Prostate gland (tissue), 2 donors: ENCODE measurements at regions not wholly inside any gene's neighbourhood (a gene's known extent, or its start where the extent isn't known, plus 50 kb on each side); places are given as distances from the start of the nearest gene placed in this dataset.
"Not testable (repeated sequence)": the region's sequence is repeated elsewhere in the genome, so short reads cannot be mapped to it uniquely, and the experiment has no call there.

Experiments used
- DNase-seq: peaks from one replicate; pipeline ENCODE4 v3.0.0-alpha.2; 2019; ENCODE audit warnings: low spot score
- H3K27ac ChIP-seq, 2 donors: fragments of 200-600 bp; sonication (generic); 2 replicates each; pipeline ENCODE4 v1.5.1; 2017 to 2019
- H3K27me3 ChIP-seq: fragments of 200-600 bp; sonication (generic); replicated peaks from 2 replicates; pipeline ENCODE4 v1.5.1; 2019; ENCODE audit not compliant: insufficient read depth
- H3K36me3 ChIP-seq, 2 donors: fragments of 200-600 bp; sonication (generic); 1 replicate in 1 of 2; 2 replicates in 1 of 2; pipeline versions ENCODE4 v1.5.1 to v1.8.1; 2017 to 2019
- H3K4me1 ChIP-seq: fragments of 200-600 bp; sonication (generic); replicated peaks from 2 replicates; pipeline ENCODE4 v1.5.1; 2019
- H3K4me3 ChIP-seq, 2 donors: fragments of 200-600 bp; sonication (generic); 2 replicates each; pipeline ENCODE4 v1.5.1; 2017 to 2019
- H3K9me3 ChIP-seq: fragments of 200-600 bp; sonication (generic); 2 replicates; pipeline ENCODE4 v1.5.1; 2017
- CTCF ChIP-seq, 4 experiments: fragments of 200-600 bp in 2 of 4; fragments of 450-650 bp in 2 of 4; sonication (generic) in 2 of 4; IDR thresholded peaks; 1 replicate in 3 of 4; 2 replicates in 1 of 4; pipeline ENCODE4 v1.5.1; 2016 to 2019; ENCODE audit warnings: antibody characterized with exemption in 4 of 4, mild to moderate bottlenecking in 2 of 4, moderate library complexity in 2 of 4
- POLR2A ChIP-seq: fragments of 450-650 bp; IDR thresholded peaks from one replicate; pipeline ENCODE4 v1.6.1; 2016; ENCODE audit warnings: antibody characterized with exemption, mild to moderate bottlenecking
- POLR2AphosphoS5 ChIP-seq: sonication (generic); formaldehyde crosslinking; IDR thresholded peaks from one replicate; pipeline ENCODE4 v1.6.1; 2017; ENCODE audit warnings: antibody characterized with exemption
- WGBS: methylation state at CpG from one replicate; pipeline ENCODE4 v1.1.5; 2018; 5-methylcytosine and 5-hydroxymethylcytosine counted together
- intact Hi-C: fragments of 100-400 bp; cut with DNase I; formaldehyde crosslinking; loops from one replicate; pipeline ENCODE4 v1.14.2; 2022

GRCh38 chr13:70769817-70770216 lies 661.6 kb upstream of the KLHL1 start:
- WGBS: 24% methylated on average over 1 of the region's 1 CpG
- H3K4me1 ChIP-seq: no peaks in the 10 kb centered on the region
- H3K36me3 ChIP-seq: no peaks in the 10 kb centered on the region
- no peak overlapping the region for H3K27ac ChIP-seq
- intact Hi-C loops: no loop called here
- no peak overlapping the region for H3K4me3 ChIP-seq
- no peaks in the 10 kb centered on the region for H3K9me3 ChIP-seq
- H3K27me3 ChIP-seq: no peaks in the 10 kb centered on the region
- TF ChIP-seq POLR2AphosphoS5: no peak
- no peak for TF ChIP-seq CTCF (IDR thresholded peaks at IDR 0.05)
- no peak for TF ChIP-seq POLR2A
- DNase-seq: no peak

- H3K4me1 ChIP-seq: no peaks in the 10 kb centered on the region
- WGBS: 86% methylated on average over 4 of the region's 4 CpGs
- no peak overlapping the region for H3K27ac ChIP-seq
- no peak overlapping the region for H3K4me3 ChIP-seq
- intact Hi-C loops: no loop called here
- no peaks in the 10 kb centered on the region for H3K9me3 ChIP-seq
- H3K36me3 ChIP-seq: no peaks in the 10 kb centered on the region
- H3K27me3 ChIP-seq: no peaks in the 10 kb centered on the region
- TF ChIP-seq CTCF (IDR thresholded peaks at IDR 0.05): no peak
- no peak for TF ChIP-seq POLR2AphosphoS5
- TF ChIP-seq POLR2A: no peak
- DNase-seq: no peak
These were observed 650.7 kb upstream of the KLHL1 start for GRCh38 chr13:70758932-70759331.

GRCh38 chr13:70756088-70756487 lies 647.8 kb upstream of the KLHL1 start:
- H3K27me3 ChIP-seq: no peaks in the 10 kb centered on the region
- TF ChIP-seq CTCF (IDR thresholded peaks at IDR 0.05): no peak
- TF ChIP-seq POLR2A: no peak
- no peak for TF ChIP-seq POLR2AphosphoS5
- H3K27ac ChIP-seq: no peak overlapping the region
- no peaks in the 10 kb centered on the region for H3K9me3 ChIP-seq
- intact Hi-C loops: no loop called here
- DNase-seq: no peak
- no peak overlapping the region for H3K4me3 ChIP-seq
- no peaks in the 10 kb centered on the region for H3K4me1 ChIP-seq
- no peaks in the 10 kb centered on the region for H3K36me3 ChIP-seq

GRCh38 chr13:70755456-70755855 lies 647.2 kb upstream of the KLHL1 start:
- 35% methylated on average over 4 of the region's 4 CpGs for WGBS
- intact Hi-C loops: no loop called here
- Histone ChIP-seq H3K27ac (no peak overlapping the region), H3K27me3 (no peaks in the 10 kb centered on the region), H3K4me3 (no peak overlapping the region), H3K4me1 (no peaks in the 10 kb centered on the region), H3K9me3 (no peaks in the 10 kb centered on the region), H3K36me3 (no peaks in the 10 kb centered on the region)
- no peak for DNase-seq
- TF ChIP-seq POLR2A: no peak
- no peak for TF ChIP-seq POLR2AphosphoS5
- no peak for TF ChIP-seq CTCF (IDR thresholded peaks at IDR 0.05)

GRCh38 chr13:70747262-70747661 lies 639.0 kb upstream of the KLHL1 start:
- intact Hi-C loops: no loop called here
- H3K4me1 ChIP-seq: no peaks in the 10 kb centered on the region
- no peak for TF ChIP-seq CTCF (IDR thresholded peaks at IDR 0.05)
- no peak for TF ChIP-seq POLR2A
- no peak for TF ChIP-seq POLR2AphosphoS5
- H3K27me3 ChIP-seq: no peaks in the 10 kb centered on the region
- H3K36me3 ChIP-seq: no peaks in the 10 kb centered on the region
- DNase-seq: no peak
- no peaks in the 10 kb centered on the region for H3K9me3 ChIP-seq
- no peak overlapping the region for H3K27ac ChIP-seq
- H3K4me3 ChIP-seq: no peak overlapping the region

GRCh38 chr13:70746469-70746868 lies 638.2 kb upstream of the KLHL1 start:
- DNase-seq, H3K4me1 ChIP-seq, H3K36me3 ChIP-seq, H3K4me3 ChIP-seq, intact Hi-C loops, H3K9me3 ChIP-seq, H3K27me3 ChIP-seq, H3K27ac ChIP-seq: not testable (repeated sequence)
- WGBS: 95% methylated on average over 6 of the region's 6 CpGs
